ENCODE measurements at regions not wholly inside any gene's neighbourhood (a gene's known extent, or its start where the extent isn't known, plus 50 kb on each side); places are given as distances from the start of the nearest gene placed in this dataset.

- DNase-seq (ENCODE audit: low spot score), result no peak
These were observed 56.0 kb downstream of the PLK2 start for GRCh38 chr5:58403822-58404433.

DNA sequence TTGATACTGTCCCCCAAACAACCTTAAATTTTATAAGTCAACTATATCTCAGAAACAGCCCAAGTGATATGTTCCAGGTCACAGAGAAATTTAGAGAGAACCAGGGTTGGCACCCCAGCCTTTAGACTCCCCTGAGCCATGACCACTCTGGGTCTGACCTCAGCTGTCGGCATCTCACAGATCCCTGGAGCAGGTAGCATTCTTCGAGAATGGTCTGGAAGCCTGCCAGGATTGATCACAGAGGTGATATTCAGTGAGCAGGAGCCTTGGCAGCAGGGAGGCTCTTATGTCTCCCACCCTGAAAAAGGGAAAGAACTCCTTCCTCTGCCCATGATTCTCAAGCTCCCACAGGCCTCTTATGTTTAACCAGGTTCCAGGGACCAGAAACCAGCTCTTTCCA lies 58.2 kb downstream of the PLK2 start:
- peak; percentile 17 for DNase-seq (ENCODE audit: low spot score)

DNA sequence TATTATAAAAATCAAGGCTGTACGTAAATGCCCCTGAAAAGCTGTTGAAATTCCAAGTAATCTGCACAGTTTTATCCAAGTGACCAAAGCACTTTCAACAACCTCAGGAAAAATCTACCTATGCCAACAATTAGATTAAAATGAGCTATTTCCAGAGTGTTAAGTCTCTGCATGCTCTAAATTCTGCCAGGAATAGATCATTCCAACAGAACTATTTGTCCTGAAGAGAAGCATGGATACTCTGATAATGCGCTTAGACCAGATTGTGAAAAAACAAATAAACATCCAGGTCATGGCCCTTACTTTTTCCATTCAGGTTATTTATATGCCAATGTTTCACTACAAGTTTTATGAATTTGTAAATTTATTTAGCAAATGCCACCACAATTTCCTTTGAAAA lies 59.1 kb downstream of the PLK2 start:
- DNase-seq (ENCODE audit: low spot score), result no peak

- no peak for DNase-seq (ENCODE audit: low spot score)
These were observed 59.9 kb downstream of the PLK2 start for GRCh38 chr5:58399951-58400350.

DNA sequence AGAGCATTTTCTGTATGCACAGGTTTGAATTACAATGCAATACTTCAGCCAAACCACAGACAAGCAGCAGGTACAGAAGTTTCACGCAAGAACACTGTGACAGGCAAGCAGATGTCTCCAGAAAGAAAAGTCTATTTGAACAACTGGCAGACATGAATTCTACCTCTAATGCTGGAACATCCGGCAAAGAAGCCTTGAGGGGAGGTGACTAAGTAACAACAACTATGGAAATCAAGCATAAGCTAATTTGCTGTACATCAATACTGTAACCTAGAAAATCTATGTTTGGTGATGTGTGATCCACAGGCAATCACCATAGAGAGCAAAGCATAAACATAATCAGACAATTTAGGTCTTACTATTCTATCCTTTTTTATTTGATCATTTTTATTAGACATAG lies 65.5 kb downstream of the PLK2 start:
- DNase-seq (ENCODE audit: low spot score), result no peak

DNA sequence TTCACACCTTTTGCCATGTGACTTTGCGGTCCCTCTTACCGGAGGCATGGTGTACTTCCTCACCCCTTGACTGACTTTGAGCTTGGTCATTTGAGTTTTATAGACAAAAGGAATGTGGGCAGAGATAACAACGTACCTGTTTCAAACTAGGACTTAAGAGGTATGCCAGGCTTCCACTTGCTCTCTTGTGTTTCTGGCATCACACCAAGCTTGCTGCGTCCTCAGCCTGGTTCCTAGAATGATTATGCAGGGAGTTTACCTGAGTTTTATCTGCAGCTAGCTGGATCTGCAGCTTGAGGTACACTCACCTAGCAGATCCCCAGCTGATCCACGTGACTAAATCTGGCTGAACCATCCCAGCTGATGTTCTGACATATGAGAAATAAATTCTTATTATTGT lies 66.2 kb downstream of the PLK2 start:
- no peak for DNase-seq (ENCODE audit: low spot score)

DNA sequence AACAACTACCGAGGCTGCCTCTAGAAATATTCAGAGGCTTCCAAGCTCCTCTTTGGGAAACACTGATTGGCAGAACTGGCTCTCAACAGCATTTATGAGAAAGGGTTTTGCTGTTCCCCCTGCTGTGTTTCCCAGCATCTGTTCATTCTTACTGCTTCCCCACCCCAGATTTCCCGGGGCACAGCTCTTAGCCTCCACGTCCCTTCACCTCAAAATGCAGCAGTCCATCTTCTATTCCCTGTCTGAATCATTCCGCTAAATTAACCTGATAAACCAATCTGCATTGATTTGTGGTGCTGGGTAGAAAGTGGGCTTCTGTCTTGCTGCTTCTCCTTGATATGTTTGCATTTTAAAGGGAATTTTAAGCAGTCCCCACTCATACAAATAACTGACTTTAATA lies 67.4 kb downstream of the PLK2 start:
- no peak for DNase-seq (ENCODE audit: low spot score)

- no peak for DNase-seq (ENCODE audit: low spot score)
These were observed 76.4 kb downstream of the PLK2 start for GRCh38 chr5:58383448-58383847.

DNA sequence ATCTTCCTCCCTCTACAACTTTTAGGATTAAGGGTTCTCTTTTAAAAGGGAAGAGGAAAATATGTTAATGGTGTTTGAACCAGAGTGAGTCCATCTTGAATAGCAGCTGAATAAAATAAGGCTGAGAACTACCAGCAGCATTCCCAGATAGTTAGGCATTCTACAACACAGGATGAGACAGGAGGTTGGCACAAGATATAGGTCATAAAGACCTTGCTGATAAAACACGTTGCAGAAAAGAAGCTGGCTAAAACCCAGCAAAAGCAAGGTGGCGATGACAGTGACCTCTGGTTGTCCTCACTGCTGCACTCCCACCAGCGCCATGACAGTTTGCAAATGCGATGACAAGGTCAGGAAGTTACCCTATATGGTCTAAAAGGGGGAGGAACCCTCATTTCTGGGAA lies 77.8 kb downstream of the PLK2 start:
- no peak for DNase-seq (ENCODE audit: low spot score)

- DNase-seq (ENCODE audit: low spot score), result no peak
These were observed 78.3 kb downstream of the PLK2 start for GRCh38 chr5:58381566-58381965.

DNA sequence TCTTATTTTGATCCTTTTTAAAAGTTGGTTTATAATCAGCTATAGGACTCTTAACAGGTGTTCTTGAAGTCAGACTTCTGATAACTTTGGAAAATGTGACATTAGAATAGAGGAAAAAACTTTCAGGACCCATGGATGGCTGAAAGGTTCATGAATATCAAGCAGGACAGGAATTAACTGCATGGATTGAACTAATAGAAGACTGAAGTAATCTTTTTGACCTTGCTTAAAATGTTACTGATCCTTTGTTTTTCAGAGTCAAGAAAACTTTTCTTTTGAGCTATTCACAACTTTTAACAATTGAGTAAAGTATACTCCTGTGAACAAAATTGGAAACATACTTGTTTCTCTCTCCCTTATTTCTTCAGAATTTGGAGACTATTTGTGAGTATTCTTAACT lies 79.2 kb downstream of the PLK2 start:
- no peak for DNase-seq (ENCODE audit: low spot score)

DNA sequence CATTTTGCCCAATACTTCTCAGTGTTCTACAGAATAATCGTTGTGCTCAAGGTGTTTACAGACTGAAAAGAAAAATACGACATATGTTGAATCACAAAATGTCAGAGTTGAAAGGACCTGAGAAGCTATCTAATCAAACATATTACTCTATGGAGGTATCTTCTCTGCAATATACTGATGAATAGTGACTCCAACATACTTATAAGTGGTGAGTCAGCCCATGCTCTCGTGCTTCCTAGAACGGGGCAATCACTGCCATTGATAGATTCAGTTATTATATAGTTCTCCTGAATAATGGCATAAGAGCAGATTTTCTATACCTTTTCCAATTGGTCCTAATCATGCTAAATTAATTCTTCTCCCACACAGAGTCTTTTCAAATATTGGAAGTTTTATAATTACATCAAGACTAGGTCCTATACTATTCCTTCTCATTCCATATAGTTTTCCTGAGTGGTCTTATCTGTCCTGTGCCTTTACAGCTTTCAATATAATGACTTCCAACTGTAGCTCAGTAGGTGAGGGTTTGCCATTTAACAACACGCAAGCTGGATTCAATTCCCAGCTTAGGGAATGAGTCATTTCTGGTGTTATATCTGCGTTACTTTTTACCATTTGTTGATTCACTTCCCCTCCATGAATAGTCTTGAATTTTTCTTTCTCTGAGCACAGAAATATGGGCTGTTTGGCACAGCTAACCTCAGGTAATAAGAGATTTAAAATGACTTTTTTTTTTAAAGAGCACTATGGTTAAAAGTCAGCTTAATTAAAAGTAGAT lies 81.1 kb downstream of the PLK2 start:
- DNase-seq (ENCODE audit: low spot score), result no peak

- no peak for DNase-seq (ENCODE audit: low spot score)
These were observed 89.3 kb downstream of the PLK2 start for GRCh38 chr5:58370606-58371005.

- no peak for DNase-seq (ENCODE audit: low spot score)
These were observed 90.2 kb downstream of the PLK2 start for GRCh38 chr5:58369513-58370190.

DNA sequence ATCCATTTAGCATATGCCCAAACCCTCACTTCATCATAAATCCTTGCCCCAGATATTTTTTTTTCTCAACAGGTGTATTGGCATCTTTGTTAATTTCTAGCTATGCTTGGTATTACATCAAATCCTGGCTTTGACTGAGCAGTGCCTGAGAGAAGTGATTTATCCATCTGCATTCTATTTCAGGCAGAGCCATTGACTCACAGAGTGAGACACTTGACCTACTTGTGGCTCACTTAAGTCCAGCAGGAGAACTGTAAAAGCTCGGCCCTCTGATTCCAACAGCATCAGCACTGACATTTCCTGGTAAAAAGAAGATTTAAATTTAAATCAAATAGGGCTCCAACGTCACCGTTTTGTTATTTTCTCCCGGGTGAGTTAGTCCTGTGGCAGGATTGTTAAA lies 93.4 kb downstream of the PLK2 start:
- no peak for DNase-seq (ENCODE audit: low spot score)

DNA sequence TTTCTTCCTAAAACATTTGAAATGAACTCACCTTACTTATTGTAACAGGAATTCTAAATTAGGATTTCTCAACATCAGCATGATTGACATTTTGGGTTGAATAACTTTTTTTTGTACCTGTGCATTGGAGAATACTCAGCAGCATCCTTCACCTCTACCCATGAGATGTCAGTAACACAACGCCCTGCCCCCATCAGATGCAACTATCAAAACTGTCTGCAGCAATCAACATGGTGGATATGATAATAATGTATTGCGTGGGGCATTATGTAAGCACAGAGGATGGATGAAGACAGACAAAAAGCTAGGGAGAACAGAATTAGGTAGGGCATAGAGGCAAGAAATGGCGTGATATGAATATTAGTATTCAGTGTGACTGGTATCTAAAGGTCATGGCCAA lies 94.1 kb downstream of the PLK2 start:
- DNase-seq (ENCODE audit: low spot score), result no peak

DNA sequence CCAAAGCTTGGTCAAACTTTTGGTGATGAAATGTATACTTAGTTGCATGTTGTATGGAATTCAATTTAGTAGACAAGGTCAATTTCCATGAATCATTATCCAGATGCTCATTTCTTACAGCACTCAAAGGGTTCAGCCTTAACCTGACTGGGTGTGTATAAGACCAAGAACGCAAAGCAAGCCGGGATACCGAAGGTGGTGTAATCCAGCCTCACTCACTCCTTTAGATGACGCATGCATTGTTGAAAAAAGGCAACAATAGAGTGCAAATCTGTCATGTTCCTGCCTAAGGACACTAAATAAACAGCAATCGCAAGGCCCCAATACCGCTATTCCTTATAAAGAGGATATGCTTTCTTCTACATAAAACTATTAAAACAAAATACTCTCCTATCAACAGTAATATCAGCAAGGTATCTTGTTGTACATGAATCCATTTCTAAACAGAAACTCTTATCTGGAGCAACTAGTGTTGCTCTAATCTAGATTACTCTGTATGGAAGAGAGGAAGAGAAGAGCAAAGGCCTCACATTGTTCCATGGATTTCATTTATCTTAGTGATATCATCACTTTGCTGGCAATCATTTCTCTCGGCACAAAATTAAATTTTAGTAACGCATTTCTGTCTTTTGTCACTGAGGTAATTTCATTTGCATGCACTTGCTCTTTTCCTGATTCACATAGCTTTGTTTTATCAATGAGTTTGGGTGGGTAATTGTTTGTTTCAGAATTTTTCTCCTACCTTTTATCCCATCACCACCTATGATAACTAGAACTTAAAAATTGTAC lies 96.2 kb downstream of the PLK2 start:
- DNase-seq (ENCODE audit: low spot score), result no peak

DNA sequence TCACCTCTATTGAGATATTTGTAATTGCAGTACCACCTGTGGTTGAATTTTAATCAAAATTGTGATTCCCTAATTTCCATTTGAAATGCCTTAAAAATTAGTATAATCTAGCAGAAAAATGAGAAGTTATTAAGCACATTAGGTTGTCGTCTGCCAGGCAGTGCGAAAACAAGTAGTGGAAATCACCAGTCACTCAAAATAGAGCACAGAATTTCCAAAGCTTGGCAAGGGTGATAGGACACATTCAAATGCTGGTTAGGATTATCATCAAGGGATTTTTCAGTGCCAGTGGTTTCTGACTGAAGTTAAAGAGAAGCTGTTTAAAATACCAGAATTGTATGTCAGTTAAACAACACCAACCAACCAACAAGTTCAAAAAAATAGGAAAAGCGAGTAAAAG lies 97.8 kb downstream of the PLK2 start:
- no peak for DNase-seq (ENCODE audit: low spot score)

GRCh38 chr5:58360794-58361193 lies 99.1 kb downstream of the PLK2 start:
- DNase-seq (ENCODE audit: low spot score), result no peak

DNA sequence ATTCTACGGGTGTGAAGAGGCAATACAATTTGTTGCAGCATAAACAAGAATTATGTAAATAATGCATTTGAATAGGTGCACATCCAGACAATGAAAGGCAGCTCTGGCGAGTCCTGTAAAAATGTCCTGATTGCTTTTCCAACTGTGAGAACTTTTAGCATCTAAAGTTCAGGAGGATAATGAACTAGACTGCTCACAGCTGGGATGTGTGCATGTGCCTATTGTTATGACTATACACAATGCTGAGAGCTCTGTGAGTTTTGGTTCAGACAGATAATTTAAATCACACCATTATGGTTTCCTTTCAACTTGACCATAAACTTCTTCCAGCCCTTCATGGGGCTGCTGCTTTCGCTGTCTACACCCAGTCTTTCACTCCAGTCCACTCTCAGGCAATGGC lies 99.9 kb downstream of the PLK2 start:
- no peak for DNase-seq (ENCODE audit: low spot score)

GRCh38 chr5:58358501-58359178 lies 101.2 kb downstream of the PLK2 start:
- DNase-seq (ENCODE audit: low spot score), result no peak
